Stomach (tissue), 8 donors: ENCODE measurements at regions not wholly inside any gene's neighbourhood (a gene's known extent, or its start where the extent isn't known, plus 50 kb on each side); places are given as distances from the start of the nearest gene placed in this dataset.
A peak's percentile ranks its signal among the peaks of the same experiment; 100 is the strongest.

ENCODE experiments used
- DNase-seq, 2 donors: peaks; one replicate each; pipeline versions ENCODE4 v3.0.0 to v3.0.0-alpha.2; 2013 to 2019
- H3K27ac ChIP-seq, 5 donors: fragments of 200-600 bp in 4 of 5; sonication (generic) in 4 of 5; one replicate each; pipeline ENCODE4 v1.5.1; 2013 to 2019; ENCODE audit warnings: mild to moderate bottlenecking in 1 of 5, moderate library complexity in 1 of 5
- H3K27me3 ChIP-seq, 3 donors: fragments of 200-600 bp; sonication (generic); one replicate each; pipeline ENCODE4 v1.5.1; 2017 to 2019; ENCODE audit warnings: mixed run types in 1 of 3
- H3K36me3 ChIP-seq, 4 donors: fragments of 200-600 bp; sonication (generic); 1 replicate in 3 of 4; 2 replicates in 1 of 4; pipeline ENCODE4 v1.5.1; 2016 to 2019
- H3K4me1 ChIP-seq, 4 donors: fragments of 200-600 bp; sonication (generic); one replicate each; pipeline ENCODE4 v1.5.1; 2016 to 2019
- H3K4me3 ChIP-seq, 4 donors: fragments of 200-600 bp; sonication (generic) in 3 of 4; one replicate each; pipeline ENCODE4 v1.5.1; 2016 to 2019; ENCODE audit warnings: mild to moderate bottlenecking in 1 of 4
- H3K9me3 ChIP-seq, 4 donors: fragments of 200-600 bp; sonication (generic); one replicate each; pipeline ENCODE4 v1.5.1; 2016 to 2019
- EP300 ChIP-seq: sonication (generic); formaldehyde crosslinking; IDR thresholded peaks from one replicate; pipeline ENCODE4 v1.6.1; 2017; ENCODE audit warnings: antibody characterized with exemption
- POLR2A ChIP-seq, 4 donors: fragments of 450-650 bp; IDR thresholded peaks; one replicate each; pipeline ENCODE4 v1.6.1; 2016; ENCODE audit warnings: antibody characterized with exemption in 4 of 4, control low read depth in 2 of 4, mild to moderate bottlenecking in 1 of 4, moderate library complexity in 1 of 4
- POLR2AphosphoS5 ChIP-seq, 3 donors: sonication (generic); formaldehyde crosslinking; IDR thresholded peaks; one replicate each; pipeline ENCODE4 v1.6.1; 2016; ENCODE audit warnings: antibody characterized with exemption in 3 of 3
- WGBS, 5 donors: extraction: QIAGEN DNeasy Blood & Tissue Kit in 3 of 5; methylation state at CpG; one replicate each; pipeline versions ENCODE4 v1.1.5 to v1.1.7; 2013 to 2018; 5-methylcytosine and 5-hydroxymethylcytosine counted together
- intact Hi-C: fragments of 100-400 bp; cut with DNase I; formaldehyde crosslinking; loops from one replicate; pipeline ENCODE4 v1.15.1; 2023; ENCODE audit warnings: low total_unique reads
- TF ChIP-seq, protein P1 (sequence below), 7 experiments: fragments of 450-650 bp in 4 of 7; fragments of 200-600 bp in 3 of 7; sonication (generic) in 3 of 7; IDR thresholded peaks; one replicate each; pipeline ENCODE4 v1.5.1; 2016 to 2019; ENCODE audit warnings: antibody characterized with exemption in 7 of 7, control low read depth in 2 of 7, mild to moderate bottlenecking in 1 of 7
- donor health status: healthy with polysubstance abuse.
- donor health status: Bipolar disorder and iron deficiency.
- donor health status: healthy.

DNA sequence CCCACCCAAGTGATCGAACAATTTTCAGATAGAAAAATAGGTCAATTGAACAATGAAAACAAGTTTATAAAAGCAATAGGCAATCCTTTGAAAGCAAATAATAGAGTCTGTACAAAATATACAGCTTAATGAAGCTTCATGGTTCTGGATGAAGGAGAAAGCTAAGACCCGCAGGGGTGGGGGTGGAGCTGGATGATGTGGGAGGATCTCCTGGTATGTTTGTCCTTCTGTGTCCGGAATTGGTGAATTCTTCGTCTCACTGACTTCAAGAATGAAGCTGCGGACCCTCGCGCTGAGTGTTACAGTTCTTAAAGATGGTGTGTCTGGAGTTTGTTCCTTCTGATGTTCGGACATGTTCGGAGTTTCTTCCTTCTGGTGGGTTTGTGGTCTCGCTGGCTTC, 149.9 kb downstream of the NXNL2 start:
- Histone ChIP-seq H3K27ac (no peak overlapping the region), H3K9me3 (no peaks in the 10 kb centered on the region), H3K36me3 (no peaks in the 10 kb centered on the region), H3K4me1 (peaks cover 0 to 12% (median 0%) of the 10 kb centered on the region in 4 donors), H3K27me3 (no peaks in the 10 kb centered on the region), H3K4me3 (no peak overlapping the region)
- TF ChIP-seq, protein P1, sequence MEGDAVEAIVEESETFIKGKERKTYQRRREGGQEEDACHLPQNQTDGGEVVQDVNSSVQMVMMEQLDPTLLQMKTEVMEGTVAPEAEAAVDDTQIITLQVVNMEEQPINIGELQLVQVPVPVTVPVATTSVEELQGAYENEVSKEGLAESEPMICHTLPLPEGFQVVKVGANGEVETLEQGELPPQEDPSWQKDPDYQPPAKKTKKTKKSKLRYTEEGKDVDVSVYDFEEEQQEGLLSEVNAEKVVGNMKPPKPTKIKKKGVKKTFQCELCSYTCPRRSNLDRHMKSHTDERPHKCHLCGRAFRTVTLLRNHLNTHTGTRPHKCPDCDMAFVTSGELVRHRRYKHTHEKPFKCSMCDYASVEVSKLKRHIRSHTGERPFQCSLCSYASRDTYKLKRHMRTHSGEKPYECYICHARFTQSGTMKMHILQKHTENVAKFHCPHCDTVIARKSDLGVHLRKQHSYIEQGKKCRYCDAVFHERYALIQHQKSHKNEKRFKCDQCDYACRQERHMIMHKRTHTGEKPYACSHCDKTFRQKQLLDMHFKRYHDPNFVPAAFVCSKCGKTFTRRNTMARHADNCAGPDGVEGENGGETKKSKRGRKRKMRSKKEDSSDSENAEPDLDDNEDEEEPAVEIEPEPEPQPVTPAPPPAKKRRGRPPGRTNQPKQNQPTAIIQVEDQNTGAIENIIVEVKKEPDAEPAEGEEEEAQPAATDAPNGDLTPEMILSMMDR (IDR thresholded peaks at IDR 0.05), result no peak
- TF ChIP-seq POLR2AphosphoS5 (IDR thresholded peaks at IDR 0.05), result no peak
- no peak for TF ChIP-seq EP300
- no peak for TF ChIP-seq POLR2A (IDR thresholded peaks at IDR 0.05)
- WGBS, 5 donors, result 73 to 92% (median 89%) methylated on average over 10 of the region's 10 CpGs
- DNase-seq, result no peak
- intact Hi-C loops, result no loop called here

DNA sequence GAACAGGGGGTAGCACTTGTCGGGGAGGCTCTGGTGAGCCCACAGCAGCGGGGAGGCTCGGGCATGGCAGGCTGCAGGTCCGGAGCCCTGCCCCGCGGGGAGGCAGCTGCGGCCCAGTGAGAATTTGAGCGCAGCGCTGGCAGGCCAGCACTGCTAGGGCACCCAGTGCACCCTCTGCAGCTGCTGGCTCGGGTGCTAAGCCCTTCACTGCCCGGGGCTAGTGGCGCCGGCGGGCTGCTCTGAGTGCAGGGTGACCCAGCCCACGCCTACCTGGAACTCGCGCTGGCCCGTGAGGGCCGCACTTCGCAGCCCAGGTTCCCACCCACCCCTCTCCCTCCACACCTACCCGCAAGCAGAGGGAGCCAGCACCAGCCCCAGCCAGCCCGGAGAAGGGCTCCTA, 151.0 kb downstream of the NXNL2 start:
- DNase-seq, result no peak
- Histone ChIP-seq H3K9me3 (no peaks in the 10 kb centered on the region), H3K27ac (no peak overlapping the region), H3K36me3 (no peaks in the 10 kb centered on the region), H3K4me3 (no peak overlapping the region), H3K27me3 (no peaks in the 10 kb centered on the region), H3K4me1 (peaks cover 0 to 12% (median 0%) of the 10 kb centered on the region in 4 donors)
- intact Hi-C loops, result no loop called here
- TF ChIP-seq EP300, result no peak
- whole genome bisulfite sequencing, 5 donors, result 88 to 98% (median 94%) methylated on average over 10 to 22 of the region's 22 CpGs

DNA sequence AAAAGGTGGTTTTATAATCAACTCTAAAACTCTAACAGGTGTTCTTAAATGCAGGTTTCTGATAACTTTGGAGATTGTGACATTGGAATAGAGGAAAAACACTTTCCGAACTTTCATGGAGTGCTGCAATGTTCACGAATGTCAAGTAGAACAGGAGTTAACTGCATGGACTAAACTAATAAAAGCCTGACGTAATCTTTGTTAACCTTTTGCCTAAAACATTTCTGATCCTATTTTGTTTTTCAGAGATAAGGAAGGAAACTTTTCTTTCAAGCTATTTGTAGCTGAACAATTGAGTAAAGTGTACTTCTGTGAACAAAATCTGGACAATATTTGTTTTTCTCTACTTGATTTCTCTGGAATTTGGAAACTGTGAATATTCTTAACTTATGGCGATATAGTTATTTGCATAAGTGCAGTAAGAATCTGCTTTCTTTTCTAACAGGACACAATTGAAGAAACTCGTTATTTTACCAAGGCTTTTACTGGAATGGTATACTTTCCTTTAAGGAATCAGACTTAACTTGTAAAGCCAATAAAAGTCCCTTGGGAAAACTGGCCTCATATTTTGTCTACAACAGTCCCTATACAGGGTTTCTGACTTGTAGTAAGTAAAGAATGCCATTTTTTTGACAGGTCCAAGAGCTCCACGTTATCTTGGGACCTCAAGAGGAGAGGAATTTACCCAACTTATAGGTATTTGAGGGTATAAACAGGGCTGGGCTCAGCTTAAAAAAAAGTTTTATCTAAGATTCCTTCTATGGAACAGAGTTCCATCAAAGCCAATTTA, 154.7 kb downstream of the NXNL2 start:
- intact Hi-C loops, result no loop called here
- H3K9me3 ChIP-seq, result peaks cover 0 to 7% (median 0%) of the 10 kb centered on the region in 4 donors
- WGBS, 5 donors, result 31 to 55% (median 44%) methylated on average over 6 of the region's 6 CpGs
- H3K27ac ChIP-seq, result peak overlapping the region in 3 of 5 donors; percentile 23 to 34 (median 30)
- H3K4me1 ChIP-seq, result peaks cover 0 to 4% (median 0%) of the 10 kb centered on the region in 4 donors
- H3K4me3 ChIP-seq, result no peak overlapping the region
- DNase-seq, result no peak
- TF ChIP-seq, protein P1 (IDR thresholded peaks at IDR 0.05), result no peak
- no peak for TF ChIP-seq POLR2AphosphoS5 (IDR thresholded peaks at IDR 0.05)
- no peak for TF ChIP-seq POLR2A (IDR thresholded peaks at IDR 0.05)
- TF ChIP-seq EP300, result no peak
- H3K27me3 ChIP-seq, result no peaks in the 10 kb centered on the region
- H3K36me3 ChIP-seq, result no peaks in the 10 kb centered on the region

DNA sequence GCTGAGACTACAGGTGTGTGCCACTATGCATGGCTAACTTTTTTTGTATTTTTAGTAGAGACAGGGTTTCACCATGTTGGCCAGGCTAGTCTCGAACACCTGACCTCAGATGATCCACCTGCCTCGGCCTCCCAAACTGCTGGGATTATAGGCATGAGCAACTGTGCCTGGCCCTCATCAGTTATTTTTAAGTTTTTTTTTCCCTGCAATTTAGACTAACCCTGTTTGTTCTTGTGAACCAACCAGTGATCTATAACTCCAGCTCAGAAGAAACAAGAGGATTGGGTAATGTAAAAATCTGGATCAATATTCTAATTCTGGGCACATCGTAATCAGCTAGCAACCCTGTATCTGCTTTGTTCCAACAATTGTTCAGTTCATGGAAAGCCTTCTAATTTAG, 155.7 kb downstream of the NXNL2 start:
- peaks cover 0 to 7% (median 0%) of the 10 kb centered on the region in 4 donors for H3K9me3 ChIP-seq
- WGBS, 5 donors, result 76 to 98% (median 89%) methylated on average over 3 of the region's 3 CpGs
- intact Hi-C loops, result no loop called here
- peaks cover 0 to 4% (median 0%) of the 10 kb centered on the region in 4 donors for H3K4me1 ChIP-seq
- H3K4me3 ChIP-seq, result no peak overlapping the region
- no peak for TF ChIP-seq POLR2A (IDR thresholded peaks at IDR 0.05)
- no peak for TF ChIP-seq POLR2AphosphoS5 (IDR thresholded peaks at IDR 0.05)
- no peak for TF ChIP-seq EP300
- TF ChIP-seq, protein P1 (IDR thresholded peaks at IDR 0.05), result no peak
- no peak for DNase-seq
- H3K27ac ChIP-seq, result peak overlapping the region in 3 of 5 donors; percentile 7 to 34 (median 30)
- no peaks in the 10 kb centered on the region for H3K36me3 ChIP-seq
- H3K27me3 ChIP-seq, result no peaks in the 10 kb centered on the region

DNA sequence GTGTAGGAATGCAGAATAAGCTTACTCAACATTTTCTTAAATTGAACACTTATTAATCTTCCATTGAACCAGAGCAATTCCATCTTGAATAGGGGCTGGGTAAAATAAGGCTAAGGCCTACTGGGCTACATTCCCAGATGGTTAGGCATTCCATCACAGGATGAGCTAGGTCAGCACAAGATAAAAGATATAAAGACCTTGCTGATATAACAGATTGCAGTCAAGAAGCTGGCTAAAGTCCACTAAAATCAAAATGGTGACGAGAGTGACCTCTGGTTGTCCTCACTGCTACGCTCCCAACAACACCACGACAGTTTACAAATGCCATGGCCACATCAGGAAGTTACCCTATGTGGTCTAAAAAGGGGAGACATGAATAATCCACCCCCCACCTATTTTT, 156.1 kb downstream of the NXNL2 start:
- peaks cover 0 to 4% (median 0%) of the 10 kb centered on the region in 4 donors for H3K4me1 ChIP-seq
- intact Hi-C loops, result no loop called here
- WGBS, 5 donors, result 86 to 93% (median 91%) methylated on average over 3 of the region's 3 CpGs
- no peak overlapping the region for H3K4me3 ChIP-seq
- no peaks in the 10 kb centered on the region for H3K27me3 ChIP-seq
- DNase-seq, result no peak
- no peaks in the 10 kb centered on the region for H3K36me3 ChIP-seq
- H3K9me3 ChIP-seq, result peaks cover 0 to 7% (median 0%) of the 10 kb centered on the region in 4 donors
- no peak for TF ChIP-seq POLR2A (IDR thresholded peaks at IDR 0.05)
- no peak overlapping the region for H3K27ac ChIP-seq
